ENCODE measurements at regions not wholly inside any gene's neighbourhood (a gene's known extent, or its start where the extent isn't known, plus 50 kb on each side); places are given as distances from the start of the nearest gene placed in this dataset.

DNA sequence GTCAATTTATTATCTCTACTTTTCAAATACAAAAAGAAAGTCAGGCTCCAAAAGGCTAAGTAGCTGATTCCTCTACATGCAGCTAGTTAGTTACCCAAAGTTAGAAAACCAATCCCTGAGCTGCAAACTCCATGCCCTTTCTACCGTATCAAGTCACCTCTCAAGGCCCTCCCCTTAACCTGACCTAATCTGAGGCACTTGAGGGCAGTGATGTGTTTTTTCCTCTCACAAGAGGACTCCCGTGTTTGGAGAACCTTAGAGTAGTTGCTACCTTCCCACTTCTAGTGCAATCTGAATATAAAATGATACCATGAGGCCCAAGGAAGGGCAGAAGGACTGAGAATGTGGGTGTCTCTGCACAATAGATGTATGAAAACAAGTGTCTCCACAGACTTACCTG lies 907.9 kb upstream of the CELF4 start:
- Mint-ChIP-seq H3K27me3 (ENCODE audit: insufficient read depth) (no peaks in the 10 kb centered on the region), H3K27ac (no peak overlapping the region), H3K4me1 (ENCODE audit: low read depth) (no peaks in the 10 kb centered on the region), H3K36me3 (ENCODE audit: low read depth) (no peaks in the 10 kb centered on the region), H3K9me3 (no peaks in the 10 kb centered on the region), H3K4me3 (no peak overlapping the region)
- intact Hi-C loops (cut with micrococcal nuclease) = no loop called here
- DNase-seq (ENCODE audit: low spot score) = no peak

DNA sequence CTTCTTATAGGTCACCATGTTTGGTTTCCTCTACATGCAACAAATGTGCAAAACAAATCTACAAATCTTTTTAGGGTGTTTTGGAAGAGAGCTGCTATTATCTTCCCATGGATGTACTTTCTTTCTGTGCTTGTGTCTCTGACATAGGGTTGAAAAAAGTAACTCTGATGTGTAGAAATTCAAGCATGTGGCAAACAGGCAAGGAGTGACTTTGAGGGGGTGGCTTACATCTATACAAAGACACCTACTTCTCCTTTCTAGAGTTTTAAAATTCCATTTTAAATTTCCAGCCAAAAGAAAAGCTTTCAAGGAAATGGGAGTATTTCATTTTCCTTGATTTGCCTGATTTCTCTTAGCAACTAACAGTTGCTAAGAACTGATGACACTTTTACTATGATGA lies 904.8 kb upstream of the CELF4 start:
- Mint-ChIP-seq H3K4me3 (no peak overlapping the region), H3K4me1 (ENCODE audit: low read depth) (no peaks in the 10 kb centered on the region), H3K27ac (no peak overlapping the region), H3K27me3 (ENCODE audit: insufficient read depth) (no peaks in the 10 kb centered on the region), H3K36me3 (ENCODE audit: low read depth) (no peaks in the 10 kb centered on the region), H3K9me3 (peaks cover 10% of the 10 kb centered on the region)
- no peak for DNase-seq (ENCODE audit: low spot score)
- intact Hi-C loops (cut with micrococcal nuclease) = no loop called here

DNA sequence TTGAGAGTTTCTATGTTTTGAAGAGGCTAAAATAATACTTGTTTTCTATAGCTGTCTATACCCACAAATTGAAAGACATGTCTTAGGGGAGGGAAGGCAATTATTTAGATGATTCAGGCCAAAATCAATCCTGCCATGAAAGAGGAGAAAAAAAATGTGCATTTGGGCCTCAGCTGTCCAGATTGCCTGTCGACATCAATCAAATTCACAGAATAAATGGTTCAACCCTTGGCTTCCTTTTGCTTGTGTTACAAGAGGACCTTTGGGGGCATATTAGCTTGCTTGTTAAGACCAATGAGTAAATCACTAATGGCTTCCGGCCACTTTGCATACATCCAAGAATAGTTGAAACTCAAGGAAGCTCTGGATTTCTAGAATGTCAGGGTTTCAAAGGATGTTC lies 900.8 kb upstream of the CELF4 start:
- Mint-ChIP-seq H3K4me3 (no peak overlapping the region), H3K9me3 (peaks cover 10% of the 10 kb centered on the region), H3K4me1 (ENCODE audit: low read depth) (no peaks in the 10 kb centered on the region), H3K27ac (no peak overlapping the region), H3K36me3 (ENCODE audit: low read depth) (no peaks in the 10 kb centered on the region), H3K27me3 (ENCODE audit: insufficient read depth) (no peaks in the 10 kb centered on the region)
- intact Hi-C loops (cut with micrococcal nuclease) = no loop called here
- DNase-seq (ENCODE audit: low spot score) = no peak

DNA sequence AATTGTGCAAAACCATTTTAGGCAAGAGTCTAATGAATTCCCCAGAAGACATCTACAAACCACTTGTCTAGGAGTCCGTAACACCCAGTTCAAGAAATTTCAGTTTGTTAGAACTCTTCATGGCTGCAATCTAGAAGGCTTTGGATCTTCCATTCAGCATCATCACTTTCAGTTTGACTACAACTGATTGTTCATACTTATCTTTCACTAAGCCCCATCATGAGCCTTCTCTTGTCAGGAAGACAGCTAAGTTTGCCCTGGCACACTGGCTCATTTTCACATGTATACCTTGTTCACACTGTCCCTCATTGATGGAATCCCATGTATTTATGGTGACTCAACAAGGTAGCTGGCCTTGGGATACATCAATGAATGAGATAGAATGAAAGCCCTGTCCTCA lies 898.4 kb upstream of the CELF4 start:
- Mint-ChIP-seq H3K27ac (no peak overlapping the region), H3K4me1 (ENCODE audit: low read depth) (no peaks in the 10 kb centered on the region), H3K4me3 (no peak overlapping the region), H3K9me3 (peaks cover 10% of the 10 kb centered on the region), H3K36me3 (ENCODE audit: low read depth) (no peaks in the 10 kb centered on the region), H3K27me3 (ENCODE audit: insufficient read depth) (no peaks in the 10 kb centered on the region)
- DNase-seq (ENCODE audit: low spot score) = no peak
- intact Hi-C loops (cut with micrococcal nuclease) = no loop called here

DNA sequence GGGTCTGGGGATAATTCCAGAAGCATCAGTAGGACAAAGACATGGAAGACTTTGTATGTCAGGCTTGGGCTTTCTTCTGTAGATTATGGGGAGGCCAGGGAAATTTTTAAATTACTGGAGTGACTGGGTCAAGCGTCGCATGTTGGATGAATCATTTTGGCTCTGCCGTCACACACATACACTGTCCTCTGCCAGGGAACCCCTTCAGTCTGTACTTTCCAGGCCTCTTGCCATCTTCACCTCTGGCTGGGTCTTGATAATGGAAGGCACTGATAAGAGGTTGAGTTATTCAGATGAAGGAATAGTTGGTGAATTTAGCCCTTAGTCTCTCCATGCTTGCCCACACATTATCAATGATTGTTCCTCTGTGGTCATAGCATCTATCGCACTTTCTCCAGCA lies 895.1 kb upstream of the CELF4 start:
- intact Hi-C loops (cut with micrococcal nuclease) = no loop called here
- Mint-ChIP-seq H3K27me3 (ENCODE audit: insufficient read depth) (no peaks in the 10 kb centered on the region), H3K9me3 (no peaks in the 10 kb centered on the region), H3K4me1 (ENCODE audit: low read depth) (no peaks in the 10 kb centered on the region), H3K4me3 (no peak overlapping the region), H3K36me3 (ENCODE audit: low read depth) (no peaks in the 10 kb centered on the region), H3K27ac (no peak overlapping the region)
- DNase-seq (ENCODE audit: low spot score) = no peak

DNA sequence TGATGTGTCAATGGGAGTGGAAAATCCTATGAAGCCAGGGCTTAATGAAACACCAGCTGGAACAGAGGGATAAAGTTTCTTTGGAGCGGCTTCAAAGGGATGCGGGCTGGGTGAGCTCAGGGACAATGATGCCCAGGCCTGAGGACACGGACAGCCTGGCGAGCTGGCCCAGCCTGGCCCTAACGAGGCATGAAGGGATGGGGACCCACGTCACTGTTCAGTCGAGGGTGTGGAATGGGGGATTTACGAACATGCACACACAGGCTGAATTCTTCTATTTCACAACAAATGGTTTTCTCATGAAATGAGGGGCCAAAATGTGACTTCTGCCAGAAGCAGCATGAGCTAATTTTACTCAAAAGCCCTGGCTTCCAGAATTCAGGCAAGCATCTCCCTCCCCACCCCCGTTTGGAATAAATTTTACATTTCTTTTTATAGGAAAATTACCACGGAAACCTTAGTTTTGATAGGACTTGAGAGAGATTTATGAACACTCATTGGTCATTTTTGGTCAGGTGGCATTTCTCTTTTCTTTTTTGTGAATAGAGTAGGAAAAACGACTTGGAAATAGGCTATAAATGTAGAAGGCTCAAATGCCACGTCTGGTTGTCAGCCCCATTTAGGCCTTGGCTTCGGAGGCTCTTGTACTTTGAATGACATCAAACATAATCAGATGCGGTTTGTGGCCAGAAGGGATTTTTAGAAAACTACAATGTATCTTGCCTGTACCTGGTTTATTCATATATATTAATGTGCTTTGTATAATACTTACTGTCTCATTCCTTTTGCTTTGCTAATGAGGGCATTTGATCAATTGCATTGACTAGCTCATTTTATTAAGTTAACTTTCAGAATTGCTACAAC lies 893.8 kb upstream of the CELF4 start:
- intact Hi-C loops (cut with micrococcal nuclease) = no loop called here
- Mint-ChIP-seq H3K27me3 (ENCODE audit: insufficient read depth) (no peaks in the 10 kb centered on the region), H3K27ac (no peak overlapping the region), H3K36me3 (ENCODE audit: low read depth) (no peaks in the 10 kb centered on the region), H3K4me1 (ENCODE audit: low read depth) (no peaks in the 10 kb centered on the region), H3K4me3 (no peak overlapping the region), H3K9me3 (no peaks in the 10 kb centered on the region)
- no peak for DNase-seq (ENCODE audit: low spot score)

DNA sequence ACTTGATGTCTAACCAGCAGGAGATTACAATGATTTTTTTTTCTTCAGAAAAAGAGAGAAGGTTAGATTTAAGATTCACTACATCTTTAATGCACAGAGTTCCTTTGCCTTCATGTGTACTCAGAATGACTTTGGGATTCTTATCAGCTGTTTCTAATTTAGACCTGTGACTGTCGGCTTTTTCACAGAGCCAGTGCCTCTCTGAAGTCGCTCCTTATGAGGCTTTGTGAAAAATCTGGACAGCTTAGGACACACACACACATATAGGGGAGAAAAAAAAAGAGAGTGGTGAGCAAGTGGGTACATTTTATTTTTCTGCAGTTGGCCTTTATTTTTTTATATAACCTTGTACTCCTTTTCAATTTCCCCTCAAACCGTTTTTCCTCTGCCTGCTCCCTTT lies 893.1 kb upstream of the CELF4 start:
- intact Hi-C loops (cut with micrococcal nuclease) = no loop called here
- DNase-seq (ENCODE audit: low spot score) = no peak
- H3K27me3 Mint-ChIP-seq (ENCODE audit: insufficient read depth) = no peaks in the 10 kb centered on the region
- H3K4me3 Mint-ChIP-seq = no peak overlapping the region
- no peaks in the 10 kb centered on the region for H3K9me3 Mint-ChIP-seq
- no peaks in the 10 kb centered on the region for H3K36me3 Mint-ChIP-seq (ENCODE audit: low read depth)
- no peak overlapping the region for H3K27ac Mint-ChIP-seq
- no peaks in the 10 kb centered on the region for H3K4me1 Mint-ChIP-seq (ENCODE audit: low read depth)

DNA sequence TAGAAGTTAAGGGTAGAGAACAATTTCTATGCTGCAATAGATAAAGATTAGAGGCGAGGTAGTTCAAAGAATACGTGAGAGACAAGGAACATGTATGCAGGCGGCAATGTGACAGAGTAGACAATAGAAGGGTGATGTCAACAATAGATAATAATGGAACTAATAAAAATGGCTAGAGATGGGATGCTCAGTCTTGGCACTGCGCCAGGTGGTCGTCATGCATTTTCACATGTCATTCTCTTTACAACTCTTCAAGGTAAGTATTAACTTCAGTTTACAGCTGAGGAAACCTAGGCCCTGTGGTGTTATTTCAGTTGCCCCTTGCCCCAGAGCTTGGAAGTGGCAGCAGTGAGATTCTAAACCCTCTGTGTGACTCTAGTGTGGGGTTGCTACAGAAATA lies 890.7 kb upstream of the CELF4 start:
- Mint-ChIP-seq H3K4me3 (no peak overlapping the region), H3K27ac (no peak overlapping the region), H3K36me3 (ENCODE audit: low read depth) (no peaks in the 10 kb centered on the region), H3K4me1 (ENCODE audit: low read depth) (no peaks in the 10 kb centered on the region), H3K27me3 (ENCODE audit: insufficient read depth) (peaks cover 2% of the 10 kb centered on the region), H3K9me3 (peaks cover 4% of the 10 kb centered on the region)
- no peak for DNase-seq (ENCODE audit: low spot score)
- intact Hi-C loops (cut with micrococcal nuclease) = no loop called here

DNA sequence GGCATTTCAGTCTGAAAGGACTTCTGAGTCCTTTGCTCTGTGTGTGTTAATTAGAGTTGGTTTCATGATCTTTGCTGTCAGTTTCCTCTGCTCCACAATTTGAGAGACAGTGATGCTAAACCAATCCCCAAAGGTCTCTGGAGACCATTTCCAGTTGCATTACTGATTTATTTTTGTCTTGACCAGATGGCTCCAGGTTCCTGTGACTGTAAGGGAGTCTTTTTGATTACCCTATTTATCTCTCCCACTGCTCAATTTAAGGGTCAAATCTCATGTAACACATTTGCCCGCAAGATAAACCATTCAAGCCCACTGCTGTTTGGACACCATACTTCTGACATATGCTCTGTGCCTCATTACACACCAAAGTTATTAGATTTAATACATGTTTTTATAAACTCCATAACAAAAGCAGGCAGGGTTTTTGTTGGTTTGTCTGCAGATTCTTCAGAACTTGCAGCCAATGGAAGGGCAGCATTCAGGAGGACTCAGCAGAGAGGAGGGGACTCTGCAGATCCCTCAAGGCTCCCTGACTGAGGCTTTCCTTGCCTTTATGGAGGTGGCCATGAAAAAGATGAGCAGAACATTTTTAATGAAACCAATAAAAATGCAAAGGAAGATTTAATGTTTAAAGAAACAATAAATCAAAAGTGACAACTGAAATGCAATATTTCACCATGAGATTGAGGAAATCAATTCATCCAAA lies 889.3 kb upstream of the CELF4 start:
- Mint-ChIP-seq H3K9me3 (peaks cover 4% of the 10 kb centered on the region), H3K27me3 (ENCODE audit: insufficient read depth) (peaks cover 2% of the 10 kb centered on the region), H3K4me1 (ENCODE audit: low read depth) (no peaks in the 10 kb centered on the region), H3K36me3 (ENCODE audit: low read depth) (no peaks in the 10 kb centered on the region), H3K27ac (no peak overlapping the region), H3K4me3 (no peak overlapping the region)
- intact Hi-C loops (cut with micrococcal nuclease) = no loop called here
- DNase-seq (ENCODE audit: low spot score) = no peak

DNA sequence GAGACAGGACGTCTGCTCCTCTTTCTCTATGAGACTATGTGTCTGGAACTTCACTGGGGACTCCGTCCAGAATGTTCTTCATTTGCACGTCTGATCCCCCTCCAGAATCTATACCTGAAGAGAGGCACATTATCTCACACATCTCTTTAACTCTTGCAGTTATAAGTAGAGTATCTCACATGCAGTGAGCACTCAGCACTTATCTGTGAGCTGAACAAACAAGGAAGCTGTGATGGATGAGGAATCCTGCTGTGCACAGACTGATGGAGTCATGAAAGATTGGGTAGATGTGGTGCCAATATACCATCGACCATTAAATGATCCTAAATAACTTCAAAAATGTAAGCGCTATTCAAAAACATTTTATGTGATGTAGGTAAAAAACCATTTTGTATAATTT lies 888.3 kb upstream of the CELF4 start:
- Mint-ChIP-seq H3K27ac (no peak overlapping the region), H3K4me1 (ENCODE audit: low read depth) (no peaks in the 10 kb centered on the region), H3K9me3 (peaks cover 4% of the 10 kb centered on the region), H3K4me3 (no peak overlapping the region), H3K27me3 (ENCODE audit: insufficient read depth) (peaks cover 2% of the 10 kb centered on the region), H3K36me3 (ENCODE audit: low read depth) (no peaks in the 10 kb centered on the region)
- intact Hi-C loops (cut with micrococcal nuclease) = no loop called here
- DNase-seq (ENCODE audit: low spot score) = no peak

DNA sequence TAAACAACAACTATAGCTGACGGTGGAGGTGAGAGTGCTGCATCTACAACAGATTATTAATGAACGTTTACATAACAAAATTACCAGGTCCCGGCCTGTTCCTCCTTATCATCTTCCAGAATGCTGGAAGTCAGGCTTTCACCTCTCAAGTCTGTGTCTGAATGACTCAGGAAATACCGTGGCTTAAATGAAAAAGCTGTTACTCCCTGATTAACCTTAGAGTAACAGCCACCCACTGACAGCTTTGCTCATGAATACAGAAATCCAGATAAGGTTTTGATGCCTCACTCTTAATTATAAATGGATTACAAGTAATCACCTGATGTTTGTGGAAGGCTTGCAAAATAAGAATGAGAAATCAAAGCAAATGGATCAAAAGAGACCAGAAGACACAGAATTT lies 885.3 kb upstream of the CELF4 start:
- peaks cover 4% of the 10 kb centered on the region for H3K9me3 Mint-ChIP-seq
- DNase-seq (ENCODE audit: low spot score) = no peak
- H3K4me1 Mint-ChIP-seq (ENCODE audit: low read depth) = no peaks in the 10 kb centered on the region
- intact Hi-C loops (cut with micrococcal nuclease) = no loop called here
- H3K27me3 Mint-ChIP-seq (ENCODE audit: insufficient read depth) = peaks cover 2% of the 10 kb centered on the region
- H3K4me3 Mint-ChIP-seq = no peak overlapping the region
- no peaks in the 10 kb centered on the region for H3K36me3 Mint-ChIP-seq (ENCODE audit: low read depth)
- H3K27ac Mint-ChIP-seq = no peak overlapping the region

DNA sequence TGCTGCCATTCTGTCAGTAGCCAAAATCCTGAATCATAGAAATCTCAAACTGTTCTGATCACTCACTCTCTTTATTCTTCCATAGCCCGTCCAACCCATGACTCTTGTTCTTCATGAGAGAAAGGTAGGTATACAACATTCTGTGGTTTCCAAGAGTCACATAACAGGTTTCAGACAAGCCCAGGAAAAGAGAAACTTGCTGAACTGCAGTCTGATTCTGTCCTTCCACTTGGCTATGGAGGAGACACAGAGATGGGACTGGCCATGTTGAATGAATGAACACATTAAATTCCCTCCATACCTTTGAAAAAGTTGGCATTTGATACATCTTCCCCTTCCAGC lies 880.2 kb upstream of the CELF4 start:
- DNase-seq (ENCODE audit: low spot score) = no peak
- H3K4me1 Mint-ChIP-seq (ENCODE audit: low read depth) = no peaks in the 10 kb centered on the region
- no peaks in the 10 kb centered on the region for H3K27me3 Mint-ChIP-seq (ENCODE audit: insufficient read depth)
- H3K4me3 Mint-ChIP-seq = no peak overlapping the region
- no peak overlapping the region for H3K27ac Mint-ChIP-seq
- H3K36me3 Mint-ChIP-seq (ENCODE audit: low read depth) = no peaks in the 10 kb centered on the region
- intact Hi-C loops (cut with micrococcal nuclease) = no loop called here
- no peaks in the 10 kb centered on the region for H3K9me3 Mint-ChIP-seq

DNA sequence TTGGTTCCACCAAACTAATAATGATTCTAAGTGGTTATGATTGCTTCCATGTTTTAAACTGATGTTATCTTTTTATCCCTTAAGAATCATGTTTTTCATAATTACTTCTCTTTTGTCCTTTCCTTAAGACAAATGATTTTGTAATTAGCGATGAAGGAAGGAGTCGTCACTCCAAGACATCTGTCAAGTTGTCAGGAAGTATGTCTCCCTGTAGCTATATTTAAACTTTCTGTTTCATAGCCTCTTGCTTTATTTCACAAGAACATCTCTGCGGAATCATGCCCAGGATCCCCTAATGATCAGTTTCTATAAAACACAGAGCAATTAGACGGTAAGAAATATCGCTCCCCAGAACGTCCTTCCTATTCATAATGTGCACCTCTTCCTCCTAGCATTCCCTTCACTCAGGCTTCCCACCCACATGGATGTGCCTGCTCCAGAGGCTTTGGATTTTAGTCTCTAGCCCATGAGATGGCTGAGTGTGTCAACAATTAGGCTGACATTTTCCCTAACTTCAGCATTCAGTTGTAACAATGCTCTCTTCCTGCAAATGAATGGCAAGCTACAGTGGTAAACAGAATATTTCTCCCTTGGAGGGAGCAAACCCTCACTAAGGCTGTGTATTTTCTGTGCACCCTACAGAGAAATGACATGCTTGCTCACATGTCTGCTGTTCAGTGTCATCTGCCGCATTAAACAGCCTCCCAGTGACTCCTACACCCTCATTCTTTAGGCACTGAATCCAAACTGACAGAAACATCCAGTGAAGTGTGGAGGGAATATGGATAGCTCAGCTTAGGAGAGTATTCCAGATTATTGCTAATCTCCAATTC lies 879.6 kb upstream of the CELF4 start:
- intact Hi-C loops (cut with micrococcal nuclease) = no loop called here
- no peaks in the 10 kb centered on the region for H3K36me3 Mint-ChIP-seq (ENCODE audit: low read depth)
- no peaks in the 10 kb centered on the region for H3K9me3 Mint-ChIP-seq
- DNase-seq (ENCODE audit: low spot score) = no peak
- H3K4me3 Mint-ChIP-seq = no peak overlapping the region
- no peaks in the 10 kb centered on the region for H3K27me3 Mint-ChIP-seq (ENCODE audit: insufficient read depth)
- H3K27ac Mint-ChIP-seq = no peak overlapping the region
- H3K4me1 Mint-ChIP-seq (ENCODE audit: low read depth) = no peaks in the 10 kb centered on the region

All from activated T-helper 1 cell treated with anti-CD3 and anti-CD28 coated beads, Interleukin-12 subunit alpha, Interleukin-12 subunit beta, Interleukin-2, Interleukin-4 antibody, amounts not matched to agents 30 ng/mL and 10 ng/mL and 1 ng/mL, durations not matched to agents 14 hours and 24 hours and 36 hours (primary cell).